ENCODE measurements at regions not wholly inside any gene's neighbourhood (a gene's known extent, or its start where the extent isn't known, plus 50 kb on each side); places are given as distances from the start of the nearest gene placed in this dataset.

DNA sequence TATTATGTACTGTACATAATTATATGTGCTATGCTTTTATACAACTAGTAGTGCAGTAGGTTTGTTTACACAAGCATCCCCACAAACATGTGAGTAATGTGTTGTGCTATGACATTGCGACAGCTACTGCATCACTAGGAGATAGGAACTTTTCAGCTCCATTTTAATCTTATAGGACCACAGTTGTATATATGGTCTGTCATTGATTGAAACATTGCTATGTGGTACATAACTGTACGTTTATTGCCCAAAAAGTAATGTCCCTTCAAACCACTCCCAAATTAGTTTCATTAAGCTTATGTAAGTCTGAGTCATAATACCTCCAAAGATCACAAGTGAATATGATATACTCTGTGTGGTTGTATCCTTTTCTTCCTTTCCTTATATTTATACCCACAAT lies 183.2 kb upstream of the POT1 start:
- WGBS (ENCODE audit: insufficient coverage), result 100% methylated on average over 1 of the region's 2 CpGs
- ChIA-PET POLR2A (no interaction called here), CTCF (no interaction called here)

DNA sequence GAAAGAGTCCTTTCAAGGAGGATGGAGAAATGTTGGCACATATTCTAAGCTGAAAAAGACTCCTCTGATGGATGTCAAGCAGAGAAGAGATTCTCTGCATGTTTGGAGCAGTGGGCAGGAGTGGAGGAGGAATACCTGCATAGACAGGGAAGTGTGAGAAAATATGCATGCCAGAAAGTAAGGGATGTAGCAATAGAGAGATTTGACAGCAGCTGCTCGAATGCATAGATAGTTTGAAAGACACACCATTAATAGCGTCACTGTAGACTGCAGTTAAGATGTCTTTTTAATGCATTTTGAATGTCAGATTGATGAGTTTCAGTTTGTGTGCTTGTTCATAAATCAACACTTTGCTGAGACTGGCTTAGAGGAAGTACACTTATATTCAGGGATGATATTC lies 169.9 kb upstream of the POT1 start:
- DNase-seq, result no peak
- ChIA-PET CTCF (no interaction called here), POLR2A (no interaction called here)
- H3K4me1 ChIP-seq (ENCODE audit: control extremely low read depth in 1 of 4, control insufficient read depth in 4 of 4, insufficient read depth in 4 of 4, low read length in 3 of 4), result peaks cover 0 to 1% (median 0%) of the 10 kb centered on the region in 4 experiments
- H3K27me3 ChIP-seq (replicated peaks in 2 of 5; ENCODE audit: control insufficient read depth in 4 of 5, insufficient read depth in 5 of 5, low read length in 4 of 5), result no peaks in the 10 kb centered on the region
- no peak overlapping the region for H3K27ac ChIP-seq (ENCODE audit: insufficient read depth in 1 of 2, low read depth in 1 of 2, low read length in 2 of 2, poor library complexity in 1 of 2, severe bottlenecking in 2 of 2)
- no peaks in the 10 kb centered on the region for H3K36me3 ChIP-seq (ENCODE audit: control insufficient read depth in 4 of 4, insufficient read depth in 4 of 4, low read length in 3 of 4)
- 100% methylated on average over 2 of the region's 2 CpGs for WGBS (ENCODE audit: insufficient coverage)
- no peaks in the 10 kb centered on the region for H3K9me3 ChIP-seq (ENCODE audit: control extremely low read depth in 1 of 5, control insufficient read depth in 4 of 5, insufficient read depth in 2 of 5, low read depth in 1 of 5, low read length in 4 of 5)
- H3K4me3 ChIP-seq (ENCODE audit: control insufficient read depth in 1 of 7, extremely low read depth in 1 of 7, insufficient read depth in 4 of 7, low read depth in 2 of 7, low read length in 6 of 7), result no peak overlapping the region

More for the DNA sequence above, 183.2 kb upstream of the POT1 start:
- Histone ChIP-seq H3K36me3 (ENCODE audit: control insufficient read depth in 4 of 4, insufficient read depth in 4 of 4, low read length in 3 of 4) (no peaks in the 10 kb centered on the region), H3K27me3 (replicated peaks in 2 of 5; ENCODE audit: control insufficient read depth in 4 of 5, insufficient read depth in 5 of 5, low read length in 4 of 5) (no peaks in the 10 kb centered on the region), H3K4me3 (ENCODE audit: control insufficient read depth in 1 of 7, extremely low read depth in 1 of 7, insufficient read depth in 4 of 7, low read depth in 2 of 7, low read length in 6 of 7) (no peak overlapping the region), H3K9me3 (ENCODE audit: control extremely low read depth in 1 of 5, control insufficient read depth in 4 of 5, insufficient read depth in 2 of 5, low read depth in 1 of 5, low read length in 4 of 5) (peaks cover 0 to 9% (median 0%) of the 10 kb centered on the region in 5 experiments), H3K4me1 (ENCODE audit: control extremely low read depth in 1 of 4, control insufficient read depth in 4 of 4, insufficient read depth in 4 of 4, low read length in 3 of 4) (no peaks in the 10 kb centered on the region), H3K27ac (ENCODE audit: insufficient read depth in 1 of 2, low read depth in 1 of 2, low read length in 2 of 2, poor library complexity in 1 of 2, severe bottlenecking in 2 of 2) (no peak overlapping the region)
- no peak for DNase-seq

DNA sequence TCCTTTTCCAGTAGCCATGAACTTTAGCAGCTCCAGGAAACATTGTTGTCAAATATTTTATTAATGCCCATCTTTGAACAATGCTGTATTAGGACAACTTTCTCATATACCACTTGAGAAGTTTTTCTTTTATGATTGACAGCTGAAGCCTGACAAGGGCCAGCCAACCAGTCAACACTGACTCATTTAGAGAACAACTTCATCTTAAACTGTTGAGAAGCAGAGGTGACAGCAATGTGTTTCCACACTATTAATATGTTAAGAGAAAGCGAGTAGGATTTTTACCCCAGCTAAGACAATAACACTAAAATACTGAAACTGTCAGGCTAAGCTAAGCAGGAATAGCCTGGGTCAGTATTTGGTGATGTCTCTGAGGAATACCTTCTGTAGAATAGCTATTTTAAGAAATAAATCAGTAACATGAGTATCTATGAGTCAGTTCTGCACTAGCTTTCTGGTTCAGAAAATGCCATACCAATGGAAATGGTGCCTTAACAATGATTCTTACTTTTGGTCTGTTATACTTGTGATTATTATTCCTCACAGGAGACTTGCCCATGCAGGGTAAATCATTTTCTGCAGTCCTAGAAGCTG lies 168.8 kb upstream of the POT1 start:
- H3K27me3 ChIP-seq (replicated peaks in 2 of 5; ENCODE audit: control insufficient read depth in 4 of 5, insufficient read depth in 5 of 5, low read length in 4 of 5), result no peaks in the 10 kb centered on the region
- H3K4me3 ChIP-seq (ENCODE audit: control insufficient read depth in 1 of 7, extremely low read depth in 1 of 7, insufficient read depth in 4 of 7, low read depth in 2 of 7, low read length in 6 of 7), result no peak overlapping the region
- DNase-seq, result no peak
- no CpG with 5 or more reads among the region's 1 CpG for WGBS (ENCODE audit: insufficient coverage)
- H3K4me1 ChIP-seq (ENCODE audit: control extremely low read depth in 1 of 4, control insufficient read depth in 4 of 4, insufficient read depth in 4 of 4, low read length in 3 of 4), result peaks cover 0 to 1% (median 0%) of the 10 kb centered on the region in 4 experiments
- no peak overlapping the region for H3K27ac ChIP-seq (ENCODE audit: insufficient read depth in 1 of 2, low read depth in 1 of 2, low read length in 2 of 2, poor library complexity in 1 of 2, severe bottlenecking in 2 of 2)
- no peaks in the 10 kb centered on the region for H3K9me3 ChIP-seq (ENCODE audit: control extremely low read depth in 1 of 5, control insufficient read depth in 4 of 5, insufficient read depth in 2 of 5, low read depth in 1 of 5, low read length in 4 of 5)
- no peaks in the 10 kb centered on the region for H3K36me3 ChIP-seq (ENCODE audit: control insufficient read depth in 4 of 4, insufficient read depth in 4 of 4, low read length in 3 of 4)
- CTCF ChIA-PET, result no interaction called here
- POLR2A ChIA-PET, result interaction anchor here (0.6 kb wide), 1 partner anchor 935 kb away, joined by 3 read pairs; no protein-coding TSS in a partner anchor

DNA sequence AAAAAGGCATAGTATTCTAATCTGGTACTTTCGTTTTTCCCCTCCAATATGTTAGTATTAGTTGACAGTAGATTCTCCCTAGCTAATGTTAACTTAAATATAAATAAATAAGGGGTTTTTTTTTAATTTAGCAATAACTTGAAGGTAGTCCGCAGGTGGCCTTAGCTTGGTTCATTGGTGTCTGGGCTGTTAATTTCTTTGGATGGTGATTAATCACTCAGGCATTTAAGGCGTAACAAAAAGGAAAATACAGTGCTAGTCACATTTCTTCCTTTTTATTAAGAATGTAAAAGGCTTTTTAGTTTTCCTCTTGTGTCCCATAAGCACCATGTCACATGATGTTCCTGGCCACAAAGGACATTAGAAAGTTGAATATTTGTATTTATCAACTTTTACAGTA lies 161.0 kb upstream of the POT1 start:
- no peaks in the 10 kb centered on the region for H3K4me1 ChIP-seq (ENCODE audit: control extremely low read depth in 1 of 4, control insufficient read depth in 4 of 4, insufficient read depth in 4 of 4, low read length in 3 of 4)
- H3K9me3 ChIP-seq (ENCODE audit: control extremely low read depth in 1 of 5, control insufficient read depth in 4 of 5, insufficient read depth in 2 of 5, low read depth in 1 of 5, low read length in 4 of 5), result no peaks in the 10 kb centered on the region
- no peaks in the 10 kb centered on the region for H3K27me3 ChIP-seq (replicated peaks in 2 of 5; ENCODE audit: control insufficient read depth in 4 of 5, insufficient read depth in 5 of 5, low read length in 4 of 5)
- no peak for DNase-seq
- no peaks in the 10 kb centered on the region for H3K36me3 ChIP-seq (ENCODE audit: control insufficient read depth in 4 of 4, insufficient read depth in 4 of 4, low read length in 3 of 4)
- ChIA-PET CTCF (no interaction called here), POLR2A (no interaction called here)
- H3K4me3 ChIP-seq (ENCODE audit: control insufficient read depth in 1 of 7, extremely low read depth in 1 of 7, insufficient read depth in 4 of 7, low read depth in 2 of 7, low read length in 6 of 7), result no peak overlapping the region
- WGBS (ENCODE audit: insufficient coverage), result 100% methylated on average over 1 of the region's 3 CpGs
- H3K27ac ChIP-seq (ENCODE audit: insufficient read depth in 1 of 2, low read depth in 1 of 2, low read length in 2 of 2, poor library complexity in 1 of 2, severe bottlenecking in 2 of 2), result no peak overlapping the region

GRCh38 chr7:125089171-125089570 lies 159.5 kb upstream of the POT1 start:
- ChIA-PET CTCF (no interaction called here), POLR2A (no interaction called here)
- DNase-seq, result no peak
- H3K27ac ChIP-seq (ENCODE audit: insufficient read depth in 1 of 2, low read depth in 1 of 2, low read length in 2 of 2, poor library complexity in 1 of 2, severe bottlenecking in 2 of 2), result no peak overlapping the region
- no peaks in the 10 kb centered on the region for H3K9me3 ChIP-seq (ENCODE audit: control extremely low read depth in 1 of 5, control insufficient read depth in 4 of 5, insufficient read depth in 2 of 5, low read depth in 1 of 5, low read length in 4 of 5)
- H3K27me3 ChIP-seq (replicated peaks in 2 of 5; ENCODE audit: control insufficient read depth in 4 of 5, insufficient read depth in 5 of 5, low read length in 4 of 5), result no peaks in the 10 kb centered on the region
- H3K4me3 ChIP-seq (ENCODE audit: control insufficient read depth in 1 of 7, extremely low read depth in 1 of 7, insufficient read depth in 4 of 7, low read depth in 2 of 7, low read length in 6 of 7), result no peak overlapping the region
- WGBS (ENCODE audit: insufficient coverage), result 100% methylated on average over 1 of the region's 3 CpGs
- no peaks in the 10 kb centered on the region for H3K36me3 ChIP-seq (ENCODE audit: control insufficient read depth in 4 of 4, insufficient read depth in 4 of 4, low read length in 3 of 4)
- no peaks in the 10 kb centered on the region for H3K4me1 ChIP-seq (ENCODE audit: control extremely low read depth in 1 of 4, control insufficient read depth in 4 of 4, insufficient read depth in 4 of 4, low read length in 3 of 4)

GRCh38 chr7:125088555-125088954 lies 158.9 kb upstream of the POT1 start:
- Histone ChIP-seq H3K4me1 (ENCODE audit: control extremely low read depth in 1 of 4, control insufficient read depth in 4 of 4, insufficient read depth in 4 of 4, low read length in 3 of 4) (no peaks in the 10 kb centered on the region), H3K27me3 (replicated peaks in 2 of 5; ENCODE audit: control insufficient read depth in 4 of 5, insufficient read depth in 5 of 5, low read length in 4 of 5) (no peaks in the 10 kb centered on the region), H3K4me3 (ENCODE audit: control insufficient read depth in 1 of 7, extremely low read depth in 1 of 7, insufficient read depth in 4 of 7, low read depth in 2 of 7, low read length in 6 of 7) (no peak overlapping the region), H3K27ac (ENCODE audit: insufficient read depth in 1 of 2, low read depth in 1 of 2, low read length in 2 of 2, poor library complexity in 1 of 2, severe bottlenecking in 2 of 2) (no peak overlapping the region), H3K9me3 (ENCODE audit: control extremely low read depth in 1 of 5, control insufficient read depth in 4 of 5, insufficient read depth in 2 of 5, low read depth in 1 of 5, low read length in 4 of 5) (no peaks in the 10 kb centered on the region), H3K36me3 (ENCODE audit: control insufficient read depth in 4 of 4, insufficient read depth in 4 of 4, low read length in 3 of 4) (no peaks in the 10 kb centered on the region)
- no CpG with 5 or more reads among the region's 1 CpG for WGBS (ENCODE audit: insufficient coverage)
- ChIA-PET POLR2A (no interaction called here), CTCF (no interaction called here)
- no peak for DNase-seq

- POLR2A ChIA-PET, result no interaction called here
- Histone ChIP-seq H3K27ac (ENCODE audit: insufficient read depth in 1 of 2, low read depth in 1 of 2, low read length in 2 of 2, poor library complexity in 1 of 2, severe bottlenecking in 2 of 2) (no peak overlapping the region), H3K36me3 (ENCODE audit: control insufficient read depth in 4 of 4, insufficient read depth in 4 of 4, low read length in 3 of 4) (no peaks in the 10 kb centered on the region), H3K9me3 (ENCODE audit: control extremely low read depth in 1 of 5, control insufficient read depth in 4 of 5, insufficient read depth in 2 of 5, low read depth in 1 of 5, low read length in 4 of 5) (no peaks in the 10 kb centered on the region), H3K4me1 (ENCODE audit: control extremely low read depth in 1 of 4, control insufficient read depth in 4 of 4, insufficient read depth in 4 of 4, low read length in 3 of 4) (no peaks in the 10 kb centered on the region), H3K27me3 (replicated peaks in 2 of 5; ENCODE audit: control insufficient read depth in 4 of 5, insufficient read depth in 5 of 5, low read length in 4 of 5) (no peaks in the 10 kb centered on the region), H3K4me3 (ENCODE audit: control insufficient read depth in 1 of 7, extremely low read depth in 1 of 7, insufficient read depth in 4 of 7, low read depth in 2 of 7, low read length in 6 of 7) (no peak overlapping the region)
- CTCF ChIA-PET, result no interaction called here
- DNase-seq, result no peak
These were observed 155.5 kb upstream of the POT1 start for GRCh38 chr7:125085084-125085483.
